ENCODE measurements at regions not wholly inside any gene's neighbourhood (a gene's known extent, or its start where the extent isn't known, plus 50 kb on each side); places are given as distances from the start of the nearest gene placed in this dataset.

DNA sequence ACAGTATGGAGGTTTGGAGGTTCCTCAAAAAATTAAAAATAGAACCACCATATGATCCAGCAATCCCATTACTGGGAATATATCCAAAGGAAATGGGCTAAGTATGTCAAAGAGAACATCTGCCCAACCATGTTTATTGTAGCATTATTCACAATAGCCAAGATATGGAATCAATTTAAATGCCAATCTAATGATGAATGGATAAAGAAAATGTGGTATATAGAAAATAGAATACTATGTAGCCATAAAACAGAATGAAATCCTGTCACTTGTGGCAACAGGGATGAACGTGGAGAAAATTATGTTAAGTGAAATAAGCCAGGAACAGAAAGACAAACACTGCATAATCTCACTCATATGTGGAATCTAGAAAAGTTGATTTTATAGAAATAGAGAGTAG is 201.7 kb upstream of the AJAP1 start:
- no peaks in the 10 kb centered on the region for H3K27me3 ChIP-seq (ENCODE audit: control insufficient read depth in 2 of 2, insufficient read depth in 2 of 2, low read length in 2 of 2)
- intact Hi-C loops (cut with micrococcal nuclease): loop anchor here (1.0 kb wide), 1 partner anchor 14 kb away; no protein-coding TSS in a partner anchor
- no peaks in the 10 kb centered on the region for H3K79me2 ChIP-seq (ENCODE audit: control insufficient read depth, insufficient read depth, low read length)
- H3K4me1 ChIP-seq (ENCODE audit: control insufficient read depth, extremely low read depth, insufficient read depth, low read length): no peaks in the 10 kb centered on the region
- ChIA-PET CTCF (no interaction called here), POLR2A (no interaction called here)
- no peak overlapping the region for H3K4me3 ChIP-seq (replicated peaks in 1 of 3; ENCODE audit: insufficient read depth in 1 of 3, low read depth in 1 of 3, low read length in 3 of 3)
- DNase-seq (ENCODE audit: low read depth, low spot score) (no peak), FAIRE-seq (no peak)
- H3K36me3 ChIP-seq (ENCODE audit: control insufficient read depth in 2 of 2, extremely low read depth in 1 of 2, insufficient read depth in 2 of 2, low read length in 2 of 2): no peaks in the 10 kb centered on the region
- H3K27ac ChIP-seq (ENCODE audit: insufficient read depth, low read depth, low read length): no peak overlapping the region
- dilution Hi-C loops (cut with MboI; ENCODE audit: extremely low pct_ligation_motif_present, low sequenced_read_pairs): no loop called here
- H3K9me1 ChIP-seq (replicated peaks; ENCODE audit: control insufficient read depth, extremely low read depth, insufficient read depth, low read length): no peaks in the 10 kb centered on the region
- peaks cover 2% of the 10 kb centered on the region for H3K9me3 ChIP-seq (replicated peaks; ENCODE audit: control insufficient read depth, insufficient read depth, low read length)
- no peak overlapping the region for H3K9ac ChIP-seq (replicated peaks; ENCODE audit: extremely low read depth, insufficient read depth, low read length)
- H3K4me2 ChIP-seq (ENCODE audit: insufficient read depth, low read length): no peak overlapping the region
- BruUV-seq (replicated peaks): no TSS peak
- TF ChIP-seq POLR2AphosphoS5 (IDR thresholded peaks at IDR 0.05; ENCODE audit: insufficient read depth, low read depth, low read length): no peak
- TF ChIP-seq EZH2 (IDR thresholded peaks at IDR 0.05; ENCODE audit: borderline replicate concordance, low read depth, low read length, severe bottlenecking): no peak
- TF ChIP-seq POLR2A (IDR thresholded peaks at IDR 0.05; ENCODE audit: low read depth, low read length): no peak
- TF ChIP-seq FOS (IDR thresholded peaks at IDR 0.05; ENCODE audit: borderline replicate concordance, insufficient read depth, low read length): no peak
- TF ChIP-seq MYC (IDR thresholded peaks at IDR 0.05; ENCODE audit: low read depth, low read length): no peak
- TF ChIP-seq JUN (IDR thresholded peaks at IDR 0.05; ENCODE audit: borderline replicate concordance, insufficient read depth, insufficient read length, low read depth): no peak
- TF ChIP-seq, protein P1, sequence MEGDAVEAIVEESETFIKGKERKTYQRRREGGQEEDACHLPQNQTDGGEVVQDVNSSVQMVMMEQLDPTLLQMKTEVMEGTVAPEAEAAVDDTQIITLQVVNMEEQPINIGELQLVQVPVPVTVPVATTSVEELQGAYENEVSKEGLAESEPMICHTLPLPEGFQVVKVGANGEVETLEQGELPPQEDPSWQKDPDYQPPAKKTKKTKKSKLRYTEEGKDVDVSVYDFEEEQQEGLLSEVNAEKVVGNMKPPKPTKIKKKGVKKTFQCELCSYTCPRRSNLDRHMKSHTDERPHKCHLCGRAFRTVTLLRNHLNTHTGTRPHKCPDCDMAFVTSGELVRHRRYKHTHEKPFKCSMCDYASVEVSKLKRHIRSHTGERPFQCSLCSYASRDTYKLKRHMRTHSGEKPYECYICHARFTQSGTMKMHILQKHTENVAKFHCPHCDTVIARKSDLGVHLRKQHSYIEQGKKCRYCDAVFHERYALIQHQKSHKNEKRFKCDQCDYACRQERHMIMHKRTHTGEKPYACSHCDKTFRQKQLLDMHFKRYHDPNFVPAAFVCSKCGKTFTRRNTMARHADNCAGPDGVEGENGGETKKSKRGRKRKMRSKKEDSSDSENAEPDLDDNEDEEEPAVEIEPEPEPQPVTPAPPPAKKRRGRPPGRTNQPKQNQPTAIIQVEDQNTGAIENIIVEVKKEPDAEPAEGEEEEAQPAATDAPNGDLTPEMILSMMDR (IDR thresholded peaks at IDR 0.05; ENCODE audit: extremely low read depth in 1 of 2, insufficient read depth in 1 of 2, low read depth in 1 of 2, low read length in 2 of 2): no peak
- TF ChIP-seq GATA2 (IDR thresholded peaks at IDR 0.05; ENCODE audit: insufficient read depth, insufficient read length, low read depth, low read length): no peak
- no peak for TF ChIP-seq MAX (IDR thresholded peaks at IDR 0.05; ENCODE audit: insufficient read depth, insufficient read length)
- H4K20me1 ChIP-seq (replicated peaks; ENCODE audit: control insufficient read depth, extremely low read depth, insufficient read depth, low read length): no peaks in the 10 kb centered on the region
- no peak overlapping the region for H2AFZ ChIP-seq (ENCODE audit: low read depth, low read length)
